Adipocyte (in vitro differentiated cells): ENCODE measurements at regions not wholly inside any gene's neighbourhood (a gene's known extent, or its start where the extent isn't known, plus 50 kb on each side); places are given as distances from the start of the nearest gene placed in this dataset.

Experiments used
- DNase-seq: peaks from one replicate; pipeline ENCODE4 v3.0.0-alpha.2; 2015; ENCODE audit warnings: low read depth
- H3K27me3 ChIP-seq: replicated peaks from 2 replicates; pipeline ENCODE4 v1.7.0; 2013; ENCODE audit warnings: mild to moderate bottlenecking, low read length, moderate library complexity; ENCODE audit not compliant: control insufficient read depth, insufficient read depth
- H3K36me3 ChIP-seq: 2 replicates; pipeline ENCODE4 v1.7.0; 2013; ENCODE audit warnings: low read length, mild to moderate bottlenecking, moderate library complexity; ENCODE audit not compliant: control insufficient read depth, insufficient read depth, severe bottlenecking
- H3K4me1 ChIP-seq: 2 replicates; pipeline ENCODE4 v1.7.0; 2013; ENCODE audit warnings: mild to moderate bottlenecking, low read length, moderate library complexity; ENCODE audit not compliant: control insufficient read depth, insufficient read depth
- H3K4me3 ChIP-seq: 2 replicates; pipeline ENCODE4 v1.7.0; 2013; ENCODE audit warnings: mild to moderate bottlenecking, low read length, moderate library complexity
- H3K9ac ChIP-seq: 2 replicates; pipeline ENCODE4 v1.7.0; 2013; ENCODE audit warnings: mild to moderate bottlenecking, low read length, moderate library complexity
- H3K9me3 ChIP-seq: 2 replicates; pipeline ENCODE4 v1.7.0; 2013; ENCODE audit warnings: mild to moderate bottlenecking, low read length, moderate library complexity; ENCODE audit not compliant: control insufficient read depth

- no peak overlapping the region for H3K4me3 ChIP-seq
- H3K9ac ChIP-seq: no peak overlapping the region
- H3K27me3 ChIP-seq: no peaks in the 10 kb centered on the region
- no peaks in the 10 kb centered on the region for H3K36me3 ChIP-seq
- DNase-seq: no peak
- peaks cover 12% of the 10 kb centered on the region for H3K4me1 ChIP-seq
- H3K9me3 ChIP-seq: peaks cover 10% of the 10 kb centered on the region
Observed at GRCh38 chr7:34311591-34311990, 346.4 kb upstream of the NPSR1 start.

DNA sequence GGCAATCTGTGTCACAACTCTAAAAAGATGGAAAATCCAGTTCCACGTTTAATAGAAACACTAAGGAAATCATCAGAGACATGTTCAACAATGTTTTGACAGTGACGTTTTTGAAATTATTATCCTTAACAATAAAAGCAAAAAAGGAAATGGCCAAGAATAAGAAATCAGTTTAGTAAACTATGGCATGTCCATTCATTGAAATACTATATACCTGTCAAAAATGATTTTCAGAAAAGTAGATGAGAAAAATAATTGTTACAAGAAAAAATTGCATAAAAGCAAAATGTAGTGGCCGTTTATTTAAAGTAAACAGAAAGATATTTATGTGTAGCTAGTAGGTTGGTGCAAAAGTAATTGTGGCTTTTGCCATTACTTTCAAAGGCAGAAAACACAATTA is 345.4 kb upstream of the NPSR1 start:
- H3K36me3 ChIP-seq: no peaks in the 10 kb centered on the region
- no peaks in the 10 kb centered on the region for H3K27me3 ChIP-seq
- H3K9me3 ChIP-seq: peaks cover 10% of the 10 kb centered on the region
- no peak for DNase-seq
- peaks cover 12% of the 10 kb centered on the region for H3K4me1 ChIP-seq
- H3K9ac ChIP-seq: no peak overlapping the region
- H3K4me3 ChIP-seq: peak overlapping the region; percentile 26

GRCh38 chr7:34313289-34313688 is 344.7 kb upstream of the NPSR1 start:
- Histone ChIP-seq H3K36me3 (no peaks in the 10 kb centered on the region), H3K4me1 (peaks cover 12% of the 10 kb centered on the region), H3K4me3 (no peak overlapping the region), H3K27me3 (no peaks in the 10 kb centered on the region), H3K9ac (no peak overlapping the region), H3K9me3 (peaks cover 10% of the 10 kb centered on the region)
- DNase-seq: peak; percentile 18

GRCh38 chr7:34315032-34315431 is 343.0 kb upstream of the NPSR1 start:
- Histone ChIP-seq H3K27me3 (no peaks in the 10 kb centered on the region), H3K36me3 (no peaks in the 10 kb centered on the region), H3K9me3 (peaks cover 10% of the 10 kb centered on the region), H3K4me3 (no peak overlapping the region), H3K9ac (no peak overlapping the region), H3K4me1 (peaks cover 12% of the 10 kb centered on the region)
- DNase-seq: peak; percentile 68

DNA sequence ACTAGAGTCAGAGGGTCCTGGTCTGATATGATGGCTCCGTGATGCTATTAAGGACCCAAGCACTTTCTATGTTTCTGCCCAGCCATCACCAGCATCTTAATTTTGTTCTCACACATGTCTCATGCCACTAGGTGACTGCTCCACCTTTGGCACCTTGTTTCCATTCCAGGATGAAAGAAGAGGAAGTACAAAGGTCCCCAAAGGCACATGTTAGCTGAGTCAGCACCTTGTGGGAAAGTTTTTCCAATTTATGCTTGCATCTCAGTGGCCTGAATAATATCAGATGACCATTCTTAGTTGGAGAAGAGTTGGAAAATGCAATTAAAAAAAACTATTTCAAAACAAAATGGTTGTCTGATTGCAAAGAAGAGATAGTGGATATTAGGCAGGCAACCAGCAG is 341.0 kb upstream of the NPSR1 start:
- H3K36me3 ChIP-seq: no peaks in the 10 kb centered on the region
- peaks cover 6% of the 10 kb centered on the region for H3K9me3 ChIP-seq
- H3K4me3 ChIP-seq: no peak overlapping the region
- DNase-seq: no peak
- H3K9ac ChIP-seq: no peak overlapping the region
- peaks cover 12% of the 10 kb centered on the region for H3K4me1 ChIP-seq
- no peaks in the 10 kb centered on the region for H3K27me3 ChIP-seq

DNA sequence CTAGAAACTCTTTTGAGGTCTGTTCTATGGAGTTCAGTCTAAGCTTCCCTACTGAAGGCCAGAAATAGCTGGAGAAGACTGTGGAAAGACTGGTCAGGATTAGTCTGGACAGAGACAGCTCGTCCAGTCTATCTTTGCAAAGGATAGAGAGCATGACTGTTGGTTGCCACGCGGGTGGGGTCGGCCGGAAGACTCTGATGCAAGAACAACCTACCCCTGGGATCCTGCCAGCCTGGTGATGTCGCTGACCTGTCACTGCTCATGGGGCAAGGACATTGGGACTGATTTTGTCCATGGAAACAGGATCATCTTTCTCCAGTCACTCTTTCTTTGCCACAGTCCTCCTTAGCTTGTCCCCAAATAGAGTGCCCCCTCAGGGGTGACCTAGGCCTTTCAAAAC is 337.6 kb upstream of the NPSR1 start:
- H3K4me3 ChIP-seq: no peak overlapping the region
- DNase-seq: no peak
- H3K36me3 ChIP-seq: no peaks in the 10 kb centered on the region
- H3K9me3 ChIP-seq: no peaks in the 10 kb centered on the region
- H3K4me1 ChIP-seq: no peaks in the 10 kb centered on the region
- no peak overlapping the region for H3K9ac ChIP-seq
- no peaks in the 10 kb centered on the region for H3K27me3 ChIP-seq

- peak; percentile 96 for DNase-seq
- Histone ChIP-seq H3K9ac (no peak overlapping the region), H3K9me3 (no peaks in the 10 kb centered on the region), H3K4me3 (no peak overlapping the region), H3K36me3 (no peaks in the 10 kb centered on the region), H3K27me3 (no peaks in the 10 kb centered on the region), H3K4me1 (no peaks in the 10 kb centered on the region)
Observed at GRCh38 chr7:34320926-34321661, 336.9 kb upstream of the NPSR1 start.

DNA sequence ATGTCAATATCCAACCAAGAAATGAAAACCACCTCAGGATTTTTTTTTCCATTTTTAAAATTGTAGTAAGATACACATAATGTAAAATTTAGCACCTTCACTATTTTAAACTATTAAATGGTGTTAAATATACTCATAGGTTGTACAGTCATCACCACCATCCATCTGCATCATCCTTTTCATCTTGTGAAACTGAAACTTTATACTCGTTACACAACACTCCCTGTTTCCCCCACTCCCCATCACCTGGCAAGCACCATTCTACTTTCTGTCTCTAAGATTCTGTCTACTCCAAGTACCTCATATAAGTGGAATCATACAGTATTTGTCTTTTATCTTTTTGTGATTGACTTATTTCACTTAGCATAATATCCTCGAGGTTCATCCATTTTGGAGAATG is 335.2 kb upstream of the NPSR1 start:
- DNase-seq: no peak
- no peaks in the 10 kb centered on the region for H3K4me1 ChIP-seq
- H3K27me3 ChIP-seq: no peaks in the 10 kb centered on the region
- no peaks in the 10 kb centered on the region for H3K9me3 ChIP-seq
- H3K4me3 ChIP-seq: no peak overlapping the region
- H3K9ac ChIP-seq: no peak overlapping the region
- no peaks in the 10 kb centered on the region for H3K36me3 ChIP-seq

DNA sequence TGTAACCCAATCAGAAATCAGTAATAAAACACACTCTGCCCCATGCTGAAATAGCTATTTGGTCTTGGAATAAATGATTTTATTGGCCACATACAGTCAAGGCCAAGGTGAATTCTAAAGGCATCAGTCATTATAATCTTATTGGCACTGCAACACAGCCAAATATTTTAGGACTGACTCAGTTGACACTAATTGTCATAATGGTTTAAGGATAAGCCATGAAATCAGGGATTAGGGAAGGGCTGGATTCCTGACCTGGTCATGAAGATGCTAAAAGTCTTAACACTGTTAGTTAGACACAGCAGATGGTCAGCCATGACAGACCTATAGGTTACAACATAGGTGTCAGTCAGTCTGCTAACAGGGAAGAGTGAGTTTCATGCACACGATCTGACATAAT is 330.3 kb upstream of the NPSR1 start:
- Histone ChIP-seq H3K4me3 (no peak overlapping the region), H3K9ac (no peak overlapping the region), H3K4me1 (no peaks in the 10 kb centered on the region), H3K27me3 (no peaks in the 10 kb centered on the region), H3K36me3 (no peaks in the 10 kb centered on the region), H3K9me3 (no peaks in the 10 kb centered on the region)
- DNase-seq: no peak

GRCh38 chr7:34330308-34330707 is 327.7 kb upstream of the NPSR1 start:
- Histone ChIP-seq H3K27me3 (no peaks in the 10 kb centered on the region), H3K9me3 (no peaks in the 10 kb centered on the region), H3K9ac (no peak overlapping the region), H3K36me3 (no peaks in the 10 kb centered on the region), H3K4me1 (no peaks in the 10 kb centered on the region), H3K4me3 (no peak overlapping the region)
- DNase-seq: no peak

- Histone ChIP-seq H3K9me3 (no peaks in the 10 kb centered on the region), H3K4me3 (no peak overlapping the region), H3K27me3 (no peaks in the 10 kb centered on the region), H3K9ac (no peak overlapping the region), H3K4me1 (no peaks in the 10 kb centered on the region), H3K36me3 (no peaks in the 10 kb centered on the region)
- DNase-seq: no peak
Observed at GRCh38 chr7:34331102-34331501, 326.9 kb upstream of the NPSR1 start.

DNA sequence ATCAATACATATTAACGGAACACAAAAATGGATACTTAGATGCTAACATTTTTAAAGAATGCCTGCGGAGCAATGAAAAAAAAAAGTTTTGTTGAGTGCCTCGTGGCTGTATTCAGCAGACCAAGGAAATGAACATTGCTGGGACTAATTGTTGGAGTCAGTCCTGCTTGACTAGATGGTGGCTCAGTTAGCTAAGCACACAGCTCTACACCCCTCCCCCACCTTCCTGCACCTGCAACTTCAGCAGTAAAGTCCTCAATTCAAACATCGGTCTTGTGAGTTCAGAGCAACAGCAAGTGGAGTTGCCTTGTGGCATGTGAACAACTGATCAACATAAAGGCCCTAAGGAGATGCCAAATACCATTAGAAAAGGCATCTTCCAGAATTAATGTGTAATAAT is 326.0 kb upstream of the NPSR1 start:
- Histone ChIP-seq H3K4me1 (no peaks in the 10 kb centered on the region), H3K9ac (no peak overlapping the region), H3K36me3 (no peaks in the 10 kb centered on the region), H3K27me3 (no peaks in the 10 kb centered on the region), H3K4me3 (no peak overlapping the region), H3K9me3 (no peaks in the 10 kb centered on the region)
- DNase-seq: no peak
